HepG2 (cell line): ENCODE measurements at regions not wholly inside any gene's neighbourhood (a gene's known extent, or its start where the extent isn't known, plus 50 kb on each side); places are given as distances from the start of the nearest gene placed in this dataset.

Source experiments
- ETV6 ChIP-seq: sonication (generic); formaldehyde crosslinking; conservative IDR thresholded peaks from 2 replicates; pipeline ENCODE4 v1.4.0; 2020; ENCODE audit warnings: missing genetic modification reagents
- HINFP ChIP-seq: sonication (generic); formaldehyde crosslinking; IDR thresholded peaks from 2 replicates; pipeline ENCODE4 v1.4.0; 2020; ENCODE audit warnings: low read depth, mild to moderate bottlenecking, missing genetic modification reagents
- NFE2L1 ChIP-seq: sonication (generic); formaldehyde crosslinking; IDR thresholded peaks from 2 replicates; pipeline ENCODE4 v1.4.0; 2020; ENCODE audit warnings: missing genetic modification reagents, mild to moderate bottlenecking, borderline replicate concordance
- NFKBIZ ChIP-seq: IDR thresholded peaks from 2 replicates; pipeline ENCODE4 v1.6.1; 2018; ENCODE audit warnings: missing genetic modification reagents, missing compliant biosample characterization
- NFYB ChIP-seq: sonication (generic); formaldehyde crosslinking; IDR thresholded peaks from 2 replicates; pipeline ENCODE4 v1.4.0; 2020; ENCODE audit warnings: missing genetic modification reagents
- POLR2AphosphoS5 ChIP-seq: IDR thresholded peaks from 2 replicates; pipeline ENCODE4 v1.6.1; 2012; ENCODE audit warnings: low read depth, low read length
- SP5 ChIP-seq: IDR thresholded peaks from 2 replicates; pipeline ENCODE4 v1.6.1; 2016; ENCODE audit warnings: low read depth, borderline replicate concordance
- SRF ChIP-seq: IDR thresholded peaks from 2 replicates; pipeline ENCODE4 v1.6.1; 2011; ENCODE audit warnings: mild to moderate bottlenecking, low read depth, low read length, moderate library complexity
- TCF12 ChIP-seq, 2 experiments: fragments of 450-650 bp in 1 of 2; sonication (generic) in 1 of 2; formaldehyde crosslinking in 1 of 2; IDR thresholded peaks; 2 replicates each; pipeline versions ENCODE4 v1.6.1 to v1.8.0; 2017 to 2022; ENCODE audit warnings: antibody characterized with exemption in 1 of 2, mild to moderate bottlenecking in 1 of 2, missing genetic modification reagents in 1 of 2, moderate library complexity in 1 of 2
- TEF ChIP-seq: sonication (generic); formaldehyde crosslinking; IDR thresholded peaks from 2 replicates; pipeline ENCODE4 v1.5.0; 2020; ENCODE audit warnings: missing genetic modification reagents
- USF2 ChIP-seq, 2 experiments: sonication (generic) in 1 of 2; formaldehyde crosslinking in 1 of 2; IDR thresholded peaks; 2 replicates each; pipeline versions ENCODE4 v1.5.1 to v1.6.1; 2011 to 2020; ENCODE audit warnings: borderline replicate concordance in 1 of 2, low read depth in 1 of 2, low read length in 1 of 2, mild to moderate bottlenecking in 1 of 2, missing genetic modification reagents in 1 of 2, moderate library complexity in 1 of 2
- YEATS4 ChIP-seq: sonication (generic); formaldehyde crosslinking; IDR thresholded peaks from 2 replicates; pipeline ENCODE4 v1.4.0; 2020; ENCODE audit warnings: missing genetic modification reagents, borderline replicate concordance
- ZBTB33 ChIP-seq: sonication (generic); formaldehyde crosslinking; IDR thresholded peaks from 2 replicates; pipeline ENCODE4 v1.4.0; 2020; ENCODE audit warnings: missing genetic modification reagents
- ZFP82 ChIP-seq: sonication (generic); formaldehyde crosslinking; IDR thresholded peaks from 2 replicates; pipeline ENCODE4 v1.5.1; 2020; ENCODE audit warnings: mild to moderate bottlenecking, missing genetic modification reagents, borderline replicate concordance
- ZNF326 ChIP-seq: sonication (generic); formaldehyde crosslinking; IDR thresholded peaks from 2 replicates; pipeline ENCODE4 v1.4.0; 2020; ENCODE audit warnings: missing genetic modification reagents, borderline replicate concordance
- ZNF431 ChIP-seq: sonication (generic); formaldehyde crosslinking; IDR thresholded peaks from 2 replicates; pipeline ENCODE4 v1.9.0; 2022; ENCODE audit warnings: missing genetic modification reagents, low read depth, mild to moderate bottlenecking, borderline replicate concordance
- ZNF510 ChIP-seq: sonication (generic); formaldehyde crosslinking; IDR thresholded peaks from 2 replicates; pipeline ENCODE4 v1.4.0; 2020; ENCODE audit warnings: low read depth, mild to moderate bottlenecking, missing genetic modification reagents
- ZNF543 ChIP-seq: sonication (generic); formaldehyde crosslinking; IDR thresholded peaks from 2 replicates; pipeline ENCODE4 v1.4.0; 2020; ENCODE audit warnings: mild to moderate bottlenecking, missing genetic modification reagents
- ZNF567 ChIP-seq: sonication (generic); formaldehyde crosslinking; IDR thresholded peaks from 2 replicates; pipeline ENCODE4 v1.8.1; 2023; ENCODE audit warnings: mild to moderate bottlenecking, missing genetic modification reagents, borderline replicate concordance
- ZNF709 ChIP-seq: sonication (generic); formaldehyde crosslinking; IDR thresholded peaks from 2 replicates; pipeline ENCODE4 v1.5.0; 2020; ENCODE audit warnings: mild to moderate bottlenecking, missing genetic modification reagents
- TF ChIP-seq, protein P1 (sequence below): sonication (generic); formaldehyde crosslinking; IDR thresholded peaks from 2 replicates; pipeline ENCODE4 v1.4.0; 2020; ENCODE audit warnings: mild to moderate bottlenecking, missing genetic modification reagents

- TF ChIP-seq TCF12 (IDR thresholded peaks at IDR 0.05) (no peak), TCF12 (CRISPR knock-in tag; IDR thresholded peaks at IDR 0.05) (no peak), ZNF709 (CRISPR knock-in tag) (peak; percentile 64; the same call in 1 of the 2 replicates), ZNF431 (CRISPR knock-in tag) (no peak; the same call in 1 of the 2 replicates), NFKBIZ (no peak), NFYB (CRISPR knock-in tag) (no peak), ZNF510 (CRISPR knock-in tag) (no peak), SP5 (CRISPR knock-in tag) (no peak), ZNF326 (no peak), USF2 (IDR thresholded peaks at IDR 0.05; ENCODE audit: low read depth, low read length) (no peak), USF2 (CRISPR knock-in tag; IDR thresholded peaks at IDR 0.05; ENCODE audit: borderline replicate concordance) (no peak), ZNF543 (CRISPR knock-in tag) (no peak), NFE2L1 (no peak), POLR2AphosphoS5 (peak; percentile 80), ZBTB33 (CRISPR knock-in tag) (no peak), HINFP (CRISPR knock-in tag) (no peak), YEATS4 (CRISPR knock-in tag) (peak; percentile 67; the same call in 1 of the 2 replicates), TEF (CRISPR knock-in tag) (no peak), ETV6 (CRISPR knock-in tag) (0 out of 2 replicates have a peak, but pooled peaks have one; percentile 19), SRF (peak; percentile 55; the same call in 1 of the 2 replicates), ZFP82 (no peak), ZNF567 (CRISPR knock-in tag) (0 out of 2 replicates have a peak, but pooled peaks have one; percentile 49)
- TF ChIP-seq, protein P1, sequence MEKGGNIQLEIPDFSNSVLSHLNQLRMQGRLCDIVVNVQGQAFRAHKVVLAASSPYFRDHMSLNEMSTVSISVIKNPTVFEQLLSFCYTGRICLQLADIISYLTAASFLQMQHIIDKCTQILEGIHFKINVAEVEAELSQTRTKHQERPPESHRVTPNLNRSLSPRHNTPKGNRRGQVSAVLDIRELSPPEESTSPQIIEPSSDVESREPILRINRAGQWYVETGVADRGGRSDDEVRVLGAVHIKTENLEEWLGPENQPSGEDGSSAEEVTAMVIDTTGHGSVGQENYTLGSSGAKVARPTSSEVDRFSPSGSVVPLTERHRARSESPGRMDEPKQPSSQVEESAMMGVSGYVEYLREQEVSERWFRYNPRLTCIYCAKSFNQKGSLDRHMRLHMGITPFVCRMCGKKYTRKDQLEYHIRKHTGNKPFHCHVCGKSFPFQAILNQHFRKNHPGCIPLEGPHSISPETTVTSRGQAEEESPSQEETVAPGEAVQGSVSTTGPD (CRISPR knock-in tag): no peak
Observed at GRCh38 chr6:156686995-156687788, 90.0 kb upstream of the ARID1B start (continued).
